IPS-NIHi11 (cell line): ENCODE measurements at regions not wholly inside any gene's neighbourhood (a gene's known extent, or its start where the extent isn't known, plus 50 kb on each side); places are given as distances from the start of the nearest gene placed in this dataset.
A peak's percentile ranks its signal among the peaks of the same experiment; 100 is the strongest.
"Not testable (repeated sequence)": the region's sequence is repeated elsewhere in the genome, so short reads cannot be mapped to it uniquely, and the experiment has no call there.

Source experiments
- DNase-seq: peaks from one replicate; pipeline ENCODE4 v3.0.0; 2012; ENCODE audit warnings: mixed read lengths, low spot score

DNA sequence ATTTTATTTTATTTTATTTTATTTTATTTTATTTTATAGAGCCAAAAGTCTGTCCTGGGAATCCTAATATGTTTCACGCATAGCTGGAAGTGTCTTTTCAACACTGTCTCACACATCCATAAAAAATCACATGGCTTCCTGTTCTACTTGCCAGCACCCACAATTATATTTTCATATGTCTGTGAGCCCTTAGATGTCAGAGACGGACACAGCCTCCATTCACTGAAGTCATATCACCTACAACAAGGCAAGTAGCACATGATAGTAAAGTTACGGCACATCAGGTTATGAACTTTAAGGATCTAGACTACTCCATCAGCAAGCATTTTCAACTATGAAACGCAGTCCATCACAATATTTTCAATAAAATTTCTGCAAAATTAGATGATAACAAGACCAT is 168.4 kb downstream of the ZIC4 start:
- no peak for DNase-seq

DNA sequence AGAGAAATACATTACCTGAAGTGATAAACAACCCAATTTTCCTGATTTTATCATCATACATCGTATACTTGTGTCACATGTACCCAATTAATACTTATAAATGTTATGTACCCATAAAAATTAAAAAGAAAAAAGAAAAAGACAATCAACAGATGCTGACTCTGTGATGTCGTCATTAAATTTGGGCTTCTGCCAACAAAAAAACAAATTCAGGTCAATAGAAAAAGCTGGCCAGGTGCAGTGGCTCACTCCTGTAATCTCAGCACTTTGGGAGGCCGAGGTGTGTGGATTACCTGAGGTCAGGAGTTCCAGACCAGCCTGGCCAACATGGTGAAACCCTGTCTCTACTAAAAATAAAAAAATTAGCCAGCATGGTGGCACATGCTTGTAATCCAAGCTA is 174.4 kb downstream of the ZIC4 start:
- DNase-seq: not testable (repeated sequence)

DNA sequence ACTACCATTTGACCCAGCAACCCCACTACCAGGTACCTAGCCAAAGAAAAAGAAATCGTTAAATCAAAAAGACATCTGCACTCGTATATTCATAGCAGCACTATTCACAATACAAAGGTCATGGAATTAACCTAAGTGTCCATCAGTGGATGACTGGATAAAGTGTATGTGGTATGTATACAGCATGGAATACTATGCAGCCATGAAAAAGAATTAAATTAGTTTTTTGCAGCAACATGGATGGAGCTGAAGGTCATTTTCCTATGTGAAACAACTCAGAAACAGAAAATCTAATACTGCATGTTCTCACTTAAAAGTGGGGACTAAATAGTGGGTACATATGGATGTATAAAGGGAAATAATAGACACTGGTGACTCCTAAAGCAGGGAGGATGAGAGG is 175.2 kb downstream of the ZIC4 start:
- no peak for DNase-seq

DNA sequence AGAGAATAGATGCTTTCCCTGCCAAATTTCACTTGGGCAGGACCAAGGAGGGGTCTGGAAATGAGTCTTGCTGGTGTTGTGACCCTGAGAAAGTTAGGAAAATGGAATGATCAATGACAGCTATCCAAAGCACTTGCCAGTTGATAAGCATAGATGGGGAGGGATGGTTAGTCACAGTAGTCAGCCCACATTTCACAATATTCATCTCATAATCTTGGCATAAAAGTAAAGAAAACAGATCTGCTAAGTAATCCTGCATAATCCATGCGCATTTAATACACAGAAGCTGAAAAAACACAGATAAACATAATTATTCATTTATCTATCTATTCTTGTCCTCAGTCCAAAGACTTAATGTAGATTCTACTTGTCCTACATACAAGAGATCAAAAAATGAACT is 184.1 kb downstream of the ZIC4 start:
- DNase-seq: no peak

DNA sequence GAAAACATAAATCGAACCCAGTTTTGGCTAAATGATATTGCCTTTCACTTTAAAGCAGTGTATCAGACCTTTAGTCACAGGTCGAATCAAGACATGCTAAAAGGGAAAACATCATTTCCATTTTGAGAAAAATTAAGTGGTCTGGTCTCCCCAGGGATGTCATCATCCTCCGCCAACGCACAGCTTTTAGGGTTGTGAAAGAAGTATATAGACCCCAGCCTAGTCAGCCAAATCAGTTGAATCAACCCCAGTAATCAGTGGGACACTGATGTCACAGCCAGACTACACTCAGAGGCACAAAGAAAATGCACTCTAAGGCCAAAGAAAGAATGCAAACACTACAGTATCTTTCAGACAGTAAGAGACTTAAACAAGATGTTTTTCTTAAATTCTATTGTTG is 187.4 kb downstream of the ZIC4 start:
- no peak for DNase-seq

DNA sequence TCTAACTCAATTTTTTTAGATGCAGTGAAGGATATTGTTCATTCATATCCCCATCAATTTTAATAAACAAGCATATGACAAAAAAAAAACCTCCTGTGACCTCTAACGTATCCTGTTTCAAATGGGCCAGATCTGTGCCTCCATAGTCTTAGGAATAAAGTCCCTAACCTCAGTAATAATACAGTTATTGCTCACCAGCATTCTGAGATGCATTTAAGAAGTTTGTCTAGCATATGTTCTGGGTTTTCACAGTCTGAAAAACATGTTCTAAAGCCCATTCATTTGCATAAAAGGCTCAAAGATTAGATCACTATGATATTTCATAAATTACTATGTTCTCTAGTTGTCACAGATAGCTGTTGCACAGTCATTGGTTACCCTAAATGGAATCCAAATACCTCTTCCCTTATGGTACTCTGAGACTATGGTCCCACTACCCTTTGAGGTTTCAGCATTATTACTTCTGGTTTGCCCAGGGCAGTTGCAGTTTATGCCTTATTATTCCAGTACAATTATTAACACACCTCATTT is 190.1 kb downstream of the ZIC4 start:
- DNase-seq: no peak

DNA sequence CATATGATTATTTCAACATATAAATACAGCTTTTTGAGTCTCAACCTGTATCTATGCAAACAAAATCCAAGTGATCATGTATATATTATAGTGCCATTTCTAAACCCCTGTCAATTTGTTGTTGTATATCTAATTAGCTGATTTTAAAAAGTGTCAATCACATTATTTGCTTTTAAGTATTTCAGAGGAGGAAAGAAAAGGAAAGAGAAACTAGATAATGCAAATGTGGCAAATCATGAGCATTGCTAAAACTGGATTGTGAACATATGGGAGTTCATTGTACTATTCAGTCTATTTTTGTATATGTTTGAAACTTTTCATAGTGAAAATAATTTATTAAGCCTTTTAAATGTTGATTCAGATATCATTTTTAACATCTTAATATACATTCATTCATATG is 190.7 kb downstream of the ZIC4 start:
- no peak for DNase-seq

DNA sequence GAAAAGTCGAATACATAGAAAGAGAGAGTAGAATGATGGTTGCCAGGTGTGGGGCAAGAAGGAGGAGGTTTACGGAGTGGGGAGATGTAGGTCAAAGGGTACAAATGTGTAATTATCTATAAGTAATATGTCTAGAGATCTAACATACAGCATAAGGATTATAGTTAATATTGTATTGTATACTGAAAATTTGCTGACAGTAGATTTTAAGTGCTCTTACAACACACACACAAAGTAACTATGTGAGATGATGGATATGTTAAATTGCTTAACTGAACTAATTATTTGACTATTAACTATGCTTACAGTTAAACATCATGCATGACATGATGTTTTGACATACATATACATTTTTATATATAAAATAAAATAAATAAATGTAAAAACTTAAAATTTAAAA is 192.7 kb downstream of the ZIC4 start:
- no peak for DNase-seq

DNA sequence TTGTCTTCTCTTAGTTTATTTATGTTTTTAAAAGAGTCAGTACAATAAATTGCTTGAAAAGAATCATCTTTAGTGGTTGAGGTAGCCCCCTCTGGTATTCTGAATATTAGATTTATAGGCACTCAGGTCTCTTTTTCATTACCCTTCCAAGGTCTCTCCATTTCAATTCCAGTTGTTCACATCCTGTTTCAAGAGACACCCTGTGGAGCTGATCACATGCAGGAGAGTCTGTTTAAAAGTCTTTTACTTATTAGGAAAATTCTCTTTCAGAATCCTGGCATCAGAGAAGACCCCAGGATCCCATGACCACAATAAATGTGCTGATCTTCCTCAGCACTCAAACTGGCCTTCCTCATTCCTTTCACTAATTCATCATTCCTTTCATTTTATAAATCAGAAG is 195.7 kb downstream of the ZIC4 start:
- no peak for DNase-seq

DNA sequence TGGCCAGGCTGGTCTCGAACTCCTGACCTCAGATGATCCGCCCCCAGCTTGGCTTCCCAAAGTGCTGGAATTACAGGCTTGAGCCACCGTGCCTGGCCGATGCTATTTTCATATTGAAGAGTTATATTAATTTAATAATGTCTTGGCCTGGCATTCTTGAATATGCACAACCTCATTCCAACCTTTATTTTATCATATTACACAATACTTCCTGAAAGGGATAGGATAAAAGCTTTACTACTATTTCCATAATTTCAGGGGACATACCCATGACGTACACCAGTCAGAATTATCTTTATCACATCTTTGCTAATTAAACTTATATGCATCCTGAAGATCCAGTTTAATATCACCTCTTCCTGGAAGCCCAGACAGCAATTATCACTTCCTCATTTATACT is 205.3 kb downstream of the ZIC4 start:
- DNase-seq: no peak

DNA sequence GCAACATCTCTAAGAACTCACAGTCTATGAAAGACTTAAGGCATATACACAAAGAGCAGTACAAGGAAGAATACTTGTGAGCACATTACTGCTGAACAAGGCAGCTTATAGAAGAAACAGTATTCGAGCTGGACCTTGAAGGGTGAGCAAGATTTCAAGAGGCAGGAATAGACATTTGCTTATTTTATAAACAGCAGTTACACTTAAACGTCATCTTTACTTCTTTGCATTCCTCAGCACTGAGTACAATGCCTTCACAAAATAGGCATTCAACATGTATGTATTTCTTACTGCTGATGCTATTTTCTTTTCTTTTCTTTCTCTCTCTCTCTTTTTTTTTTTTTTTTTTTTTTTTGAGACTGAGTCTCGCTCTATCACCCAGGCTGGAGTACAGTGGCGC is 205.8 kb downstream of the ZIC4 start:
- DNase-seq: no peak

DNA sequence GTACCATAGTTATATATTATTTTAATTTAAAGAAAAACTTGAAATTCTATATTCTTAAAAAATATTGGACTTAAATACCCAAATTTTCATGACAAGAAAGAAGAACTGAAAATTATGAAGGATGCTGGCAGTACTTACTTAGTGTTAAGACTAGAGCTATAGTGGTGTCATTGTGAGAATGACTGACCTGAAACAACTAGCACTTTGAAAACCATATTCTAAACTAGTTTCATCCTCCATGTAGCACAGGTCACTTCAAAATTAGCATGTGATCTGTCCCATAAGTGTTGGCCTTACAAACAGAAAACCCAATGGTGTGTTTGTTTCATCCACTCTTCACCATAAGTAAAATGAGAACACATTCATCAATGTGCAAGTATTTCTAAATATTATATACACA is 208.6 kb downstream of the ZIC4 start:
- no peak for DNase-seq

DNA sequence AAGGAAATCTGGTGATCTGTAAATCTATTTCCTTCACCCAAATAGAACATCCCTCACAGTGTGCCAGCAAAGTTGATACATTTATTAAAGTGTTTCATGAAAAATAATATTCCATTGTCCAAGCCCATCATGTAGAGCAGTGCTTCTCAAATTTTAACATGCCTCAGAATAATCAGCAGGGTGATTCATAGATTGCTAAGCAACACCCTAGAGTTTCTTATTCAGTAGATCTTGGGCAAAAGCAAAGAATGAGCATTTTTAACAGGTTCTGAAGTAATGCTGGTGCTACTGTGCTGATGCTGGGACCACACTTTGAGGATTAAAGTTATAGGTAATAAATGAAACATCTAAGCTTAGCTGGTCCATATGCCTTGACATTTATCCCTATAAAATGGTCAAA is 210.5 kb downstream of the ZIC4 start:
- no peak for DNase-seq

DNA sequence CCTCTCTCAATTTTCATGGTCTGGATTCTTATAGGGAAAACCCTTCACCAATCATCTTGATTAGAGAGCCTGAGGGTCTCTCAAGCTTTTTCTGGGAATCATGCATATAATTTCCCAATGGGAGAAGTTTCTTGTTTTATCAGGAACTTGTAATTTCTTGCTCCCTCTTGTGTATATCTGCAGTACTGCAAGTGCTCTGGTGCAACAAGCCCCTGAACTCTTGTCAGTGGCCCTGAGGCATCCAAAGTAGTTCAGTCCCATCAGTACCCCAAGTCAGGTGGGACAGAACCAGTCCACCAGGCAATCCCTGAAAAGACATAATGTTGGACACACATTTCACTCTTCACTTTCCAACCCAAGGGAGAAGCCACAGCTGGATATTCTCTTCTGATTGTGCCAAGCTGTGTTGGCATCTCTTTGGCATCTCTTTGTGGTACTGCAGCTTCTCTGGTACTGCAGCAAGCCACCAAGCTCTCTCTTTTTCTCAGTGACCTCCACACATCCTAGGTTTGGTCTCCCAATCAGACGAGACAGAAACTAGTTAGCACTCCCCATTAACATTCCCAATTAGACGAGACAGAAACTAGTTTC is 214.5 kb downstream of the ZIC4 start:
- DNase-seq: peak; percentile 46

DNA sequence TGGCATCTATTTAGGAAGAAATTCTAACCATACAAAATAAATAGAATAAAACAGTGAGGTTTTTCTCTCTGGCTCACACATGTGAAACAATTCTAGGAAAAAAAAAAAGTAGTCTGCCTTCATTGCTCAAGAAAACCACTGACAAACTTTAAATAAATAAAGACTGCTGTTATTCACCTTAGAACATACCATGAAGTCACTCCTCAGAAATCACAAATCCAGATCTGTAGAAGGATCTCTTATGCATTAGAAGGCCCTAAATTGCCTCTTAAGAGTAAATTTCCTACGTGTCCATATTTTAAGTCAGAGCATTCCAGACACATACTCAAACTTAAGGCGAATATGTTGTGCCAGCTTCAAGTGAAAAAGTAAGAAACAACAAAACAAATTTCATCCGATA is 217.3 kb downstream of the ZIC4 start:
- DNase-seq: no peak

DNA sequence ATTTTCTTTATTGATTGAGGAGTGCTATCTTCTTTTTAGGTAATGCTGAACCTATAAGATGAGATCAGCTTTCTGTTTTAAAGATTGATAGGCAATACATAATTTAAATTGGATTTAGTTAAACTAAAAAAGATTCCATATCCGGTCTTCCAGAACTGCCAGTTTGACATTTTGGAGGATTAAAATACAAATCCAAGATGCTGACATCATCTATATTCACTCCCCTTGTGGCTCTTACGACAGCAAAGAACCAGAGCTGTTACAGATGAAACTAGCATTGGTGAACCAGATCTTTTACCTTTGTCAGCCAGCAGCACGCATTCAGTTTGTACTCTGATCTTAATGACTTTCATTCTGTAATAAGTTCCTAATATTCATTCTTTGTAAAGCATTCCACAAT is 218.7 kb downstream of the ZIC4 start:
- DNase-seq: no peak

DNA sequence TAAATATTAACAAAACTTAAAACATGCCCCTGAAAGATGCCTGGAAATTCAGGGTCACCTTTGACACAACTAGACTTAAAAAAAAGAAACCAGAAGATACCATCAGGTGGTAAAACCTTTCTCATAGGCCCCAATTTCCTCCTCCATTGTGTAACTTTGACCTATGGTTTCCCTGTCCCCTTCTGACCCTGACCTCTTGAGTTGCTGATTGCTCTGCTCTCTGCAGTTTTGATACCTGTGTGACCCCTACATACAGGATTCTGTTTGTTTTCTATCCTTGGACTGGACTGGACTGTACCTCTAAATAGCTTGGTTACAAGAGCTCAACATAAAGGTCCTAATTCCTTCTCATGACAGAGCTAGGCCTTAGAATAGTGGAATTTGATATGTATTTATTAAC is 220.6 kb downstream of the ZIC4 start:
- no peak for DNase-seq

DNA sequence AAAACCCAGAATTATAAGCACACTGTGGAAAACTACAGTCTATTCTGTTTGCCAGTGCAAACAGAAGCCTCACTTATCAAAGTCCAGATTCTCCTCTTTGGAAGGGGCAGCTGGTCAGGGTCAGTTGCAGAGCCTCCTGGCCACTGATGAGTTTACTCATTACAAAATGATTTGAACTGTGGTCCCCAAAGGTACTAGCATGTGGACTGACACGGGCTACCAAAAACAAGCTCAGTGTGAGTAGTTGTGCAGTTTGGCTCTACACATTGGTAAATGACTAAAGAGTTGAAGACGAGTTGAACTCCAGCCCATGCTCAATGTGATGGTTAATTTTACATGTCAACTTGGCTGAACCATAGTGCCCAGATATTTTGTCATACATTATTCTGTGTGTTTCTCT is 221.5 kb downstream of the ZIC4 start:
- no peak for DNase-seq

DNA sequence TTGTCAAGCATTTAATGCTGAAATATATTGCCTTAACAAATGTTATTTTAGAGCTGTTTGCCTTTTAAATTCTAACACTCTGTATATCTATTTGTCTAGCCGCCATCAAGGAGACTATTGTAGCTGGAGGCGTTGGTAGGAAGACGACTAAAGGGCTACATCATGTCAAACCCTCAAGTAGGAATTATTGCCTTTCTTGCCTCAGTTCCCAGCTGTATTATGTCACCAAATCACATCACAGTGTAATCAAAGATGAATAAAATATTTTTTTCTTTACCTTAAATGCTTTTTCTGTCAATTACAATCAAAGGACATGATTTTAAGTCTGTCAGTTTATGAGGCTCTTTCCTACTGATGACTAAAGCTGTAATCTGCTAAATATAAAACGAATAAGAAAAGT is 233.1 kb downstream of the ZIC4 start:
- DNase-seq: no peak

DNA sequence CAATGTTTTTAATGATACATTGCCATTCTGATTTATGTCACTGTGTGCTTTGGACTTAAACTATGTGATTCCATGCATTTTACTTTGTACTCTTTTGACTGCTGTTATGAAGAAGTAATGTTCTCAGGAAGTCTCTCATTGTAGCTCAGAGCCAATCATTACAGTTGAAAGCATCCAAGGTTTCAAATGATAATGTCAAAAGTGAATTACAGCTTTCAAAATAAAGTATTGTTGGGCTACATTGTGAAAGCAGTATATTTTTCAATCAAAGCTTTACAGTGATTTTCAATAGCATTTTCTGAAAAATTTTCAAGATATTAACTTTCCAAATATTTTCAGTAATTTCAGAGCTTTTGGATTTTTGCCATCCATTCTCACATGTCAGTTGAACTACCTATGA is 243.6 kb downstream of the ZIC4 start:
- no peak for DNase-seq

DNA sequence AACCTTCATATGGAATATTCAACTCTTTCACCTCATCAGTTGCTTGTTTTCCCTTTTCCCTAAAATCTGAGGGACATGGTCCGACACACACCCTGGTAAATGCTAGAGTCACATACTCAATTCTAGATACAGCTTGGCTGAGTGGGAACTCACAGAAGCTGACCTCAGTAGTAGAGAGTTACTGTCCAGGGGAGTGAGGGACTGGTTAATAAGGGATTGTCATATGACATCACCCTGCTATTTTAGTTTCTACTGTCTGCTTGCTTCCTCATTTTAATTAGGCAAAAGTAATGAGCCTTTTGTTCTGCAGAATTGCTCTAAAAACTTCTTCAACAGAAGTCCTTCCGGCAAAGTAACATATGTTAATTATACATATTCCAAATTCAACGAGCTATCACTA is 244.5 kb downstream of the ZIC4 start:
- DNase-seq: no peak

DNA sequence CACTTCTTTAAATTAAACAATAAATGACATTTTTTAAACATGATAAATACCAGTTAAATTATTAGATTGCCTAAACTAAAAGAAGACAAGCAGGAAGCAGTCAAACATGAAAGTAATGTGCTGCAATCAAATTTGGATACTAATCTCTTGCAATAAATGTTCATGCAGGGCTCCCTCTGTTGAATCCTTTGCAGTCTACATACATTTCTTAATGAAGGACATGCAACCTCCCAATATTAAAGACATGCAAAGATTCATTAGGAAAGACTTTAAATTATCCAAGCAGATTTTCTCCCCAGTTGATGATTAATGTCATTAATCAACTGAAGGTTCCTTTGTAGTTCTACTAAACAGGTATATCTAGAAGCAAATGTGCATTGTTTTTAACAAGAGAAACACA is 245.4 kb downstream of the ZIC4 start:
- no peak for DNase-seq

DNA sequence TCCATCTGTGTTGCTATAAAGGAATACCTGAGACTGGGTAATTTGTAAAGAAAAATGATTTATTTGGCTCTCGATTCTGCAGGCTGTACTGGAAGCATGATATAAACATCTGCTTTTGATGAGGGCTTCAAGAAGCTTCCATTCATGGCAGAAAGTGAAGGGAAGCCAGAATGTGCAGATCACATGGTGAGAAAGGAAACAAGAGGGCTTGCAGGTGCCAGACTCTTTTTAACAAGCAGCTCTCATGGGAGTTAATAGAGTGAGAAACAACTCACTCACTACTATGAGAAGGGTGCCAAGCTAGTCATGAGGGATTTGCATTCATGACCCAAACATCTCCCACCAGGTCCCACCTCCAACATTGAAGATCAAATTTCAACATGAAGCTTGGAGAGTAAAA is 247.2 kb downstream of the ZIC4 start:
- no peak for DNase-seq

DNA sequence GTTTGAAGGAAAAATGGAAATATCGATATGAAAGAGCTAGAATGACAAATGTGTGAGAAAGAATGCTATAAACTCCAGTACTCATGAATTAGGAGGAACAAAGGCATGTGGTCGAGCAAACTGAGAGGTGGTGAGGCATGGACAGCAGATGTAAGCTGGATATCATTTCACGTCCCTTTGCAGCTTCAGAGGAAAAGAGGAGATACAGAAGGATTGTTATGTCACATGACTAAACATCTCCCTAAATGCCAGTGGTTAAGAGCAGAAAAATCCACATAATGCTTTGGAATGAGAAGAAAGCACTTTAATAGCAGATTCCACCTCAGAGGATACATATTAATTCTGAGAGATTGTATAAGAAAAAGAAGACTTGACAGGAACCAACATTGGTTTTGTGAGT is 248.7 kb downstream of the ZIC4 start:
- no peak for DNase-seq

DNA sequence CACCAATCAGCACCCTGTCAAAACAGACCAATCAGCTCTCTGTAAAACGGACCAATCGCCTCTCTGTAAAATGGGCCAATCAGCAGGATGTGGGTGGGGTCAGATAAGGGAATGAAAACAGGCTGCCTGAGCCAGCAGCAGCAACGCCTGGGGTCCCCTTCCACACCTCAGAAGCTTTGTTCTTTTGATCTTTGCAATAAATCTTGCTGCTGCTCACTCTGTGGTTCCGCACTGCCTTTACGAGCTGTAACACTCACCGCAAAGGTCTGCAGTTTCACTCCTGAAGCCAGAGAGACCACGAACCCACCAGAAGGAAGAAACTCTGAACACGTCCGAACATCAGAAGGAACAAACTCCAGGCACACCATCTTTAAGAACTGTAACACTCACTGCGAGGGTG is 251.4 kb downstream of the ZIC4 start:
- not testable (repeated sequence) for DNase-seq
